DMS53 treated with DMSO at 0.1 percent for 48 hours (cell line): ENCODE measurements at regions not wholly inside any gene's neighbourhood (a gene's known extent, or its start where the extent isn't known, plus 50 kb on each side); places are given as distances from the start of the nearest gene placed in this dataset.

Experiments
- DNase-seq: peaks from one replicate; lab custom pipeline; 2025; ENCODE audit not compliant: unreplicated experiment; lab: John Stamatoyannopoulos, UW

DNA sequence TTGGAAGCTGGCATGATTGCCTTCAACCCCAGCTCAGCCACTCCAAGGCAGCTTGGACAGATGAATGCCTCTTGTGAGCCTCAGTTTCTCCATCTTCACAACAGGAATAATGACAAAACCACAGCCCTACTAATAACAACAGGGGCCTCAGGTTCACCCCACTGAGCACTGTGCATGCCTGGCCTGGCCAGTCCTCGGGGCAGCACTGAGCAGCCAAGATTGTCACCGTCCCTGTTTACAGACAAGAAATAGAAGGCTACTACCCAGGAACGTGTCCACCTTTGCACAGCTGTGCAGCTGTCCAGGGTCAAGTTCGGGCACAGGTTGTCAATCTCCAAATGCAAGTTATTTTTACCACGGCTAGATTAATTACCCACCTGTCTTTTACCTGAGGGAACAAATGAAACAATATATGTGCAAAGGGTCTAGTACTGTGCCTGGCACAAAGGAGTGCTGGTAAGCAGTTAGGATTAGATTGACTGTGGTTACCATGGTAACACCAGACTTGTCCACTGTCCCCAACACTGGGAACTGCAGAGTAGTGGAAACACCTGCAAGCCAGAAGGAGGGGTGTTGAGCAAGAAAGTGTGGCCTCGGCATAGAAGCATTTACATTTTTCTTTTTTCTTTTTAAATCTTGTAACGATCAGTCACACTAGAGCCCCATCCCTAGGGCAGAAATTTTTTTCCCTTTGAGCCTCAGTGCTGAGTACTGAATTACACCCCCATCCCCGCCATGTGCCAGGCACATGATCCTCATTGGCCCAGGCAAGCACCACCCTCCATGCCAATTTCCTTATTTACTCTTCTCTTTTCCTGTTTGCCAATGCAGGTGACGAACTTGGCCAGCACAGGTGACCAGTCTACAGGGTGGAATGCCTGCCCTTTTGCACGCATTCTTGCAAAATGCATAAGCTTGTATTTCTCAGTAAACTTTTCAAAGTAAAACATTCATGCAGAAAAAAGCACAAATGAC is 66.3 kb upstream of the SLC6A6 start:
- peak; percentile 37 for DNase-seq

DNA sequence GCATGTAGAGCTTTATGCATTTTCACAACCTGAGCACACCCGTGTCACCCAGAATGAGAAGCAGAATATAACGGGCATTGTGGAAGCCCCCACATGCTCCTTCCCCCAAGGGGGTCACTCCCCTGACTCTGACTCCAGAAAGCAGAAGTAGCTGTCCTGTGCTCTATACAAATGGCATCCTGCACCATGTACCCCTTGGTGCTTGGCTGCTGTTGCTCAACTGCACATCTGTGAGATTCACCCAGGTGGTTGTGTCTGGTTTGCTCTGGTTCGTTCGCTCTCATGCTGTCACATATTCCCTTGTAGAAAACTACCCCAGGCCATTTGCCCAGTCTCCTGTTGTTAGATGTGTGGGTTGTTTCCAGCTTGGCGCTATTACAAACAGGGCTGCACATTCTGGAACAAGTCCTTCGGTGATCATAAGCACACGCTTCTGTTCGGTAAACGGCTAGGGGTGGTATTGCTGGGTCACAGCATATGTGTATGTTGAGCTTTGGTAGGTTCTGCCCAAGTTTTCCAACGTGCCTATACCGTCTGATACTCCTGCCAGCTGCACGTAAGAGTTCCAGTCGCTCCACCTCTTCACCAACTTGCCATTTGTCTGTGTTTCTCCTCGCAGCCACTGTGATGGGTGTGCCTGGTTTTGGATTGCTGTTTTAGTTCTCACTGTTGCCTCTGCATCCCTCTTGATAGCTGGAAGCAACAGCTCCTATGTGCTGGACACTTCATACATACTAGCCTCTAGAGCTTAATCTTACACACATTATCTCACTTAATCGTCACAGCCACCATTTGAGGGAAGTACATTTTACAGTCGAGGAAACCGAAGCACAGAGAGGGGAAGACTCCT is 65.4 kb upstream of the SLC6A6 start:
- DNase-seq, result no peak

DNA sequence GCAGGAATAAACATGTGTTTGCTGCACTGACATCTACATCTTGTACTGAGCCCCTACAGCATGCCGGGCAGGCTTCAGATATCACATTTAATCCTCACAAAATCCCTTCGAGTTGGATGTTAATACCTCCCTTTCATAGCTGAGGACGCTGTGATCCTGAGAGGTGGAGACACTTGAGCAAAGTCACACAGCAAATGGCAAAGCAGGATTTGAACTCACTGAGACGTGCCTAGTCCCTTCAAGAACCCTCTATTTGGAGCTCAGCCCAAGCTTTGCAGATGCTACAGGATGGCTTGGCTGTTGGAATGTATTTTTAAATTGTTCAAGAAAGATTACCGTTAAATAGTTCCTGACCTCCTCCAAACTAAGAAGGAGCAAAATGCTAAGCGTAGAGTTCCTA is 64.6 kb upstream of the SLC6A6 start:
- DNase-seq, result no peak

DNA sequence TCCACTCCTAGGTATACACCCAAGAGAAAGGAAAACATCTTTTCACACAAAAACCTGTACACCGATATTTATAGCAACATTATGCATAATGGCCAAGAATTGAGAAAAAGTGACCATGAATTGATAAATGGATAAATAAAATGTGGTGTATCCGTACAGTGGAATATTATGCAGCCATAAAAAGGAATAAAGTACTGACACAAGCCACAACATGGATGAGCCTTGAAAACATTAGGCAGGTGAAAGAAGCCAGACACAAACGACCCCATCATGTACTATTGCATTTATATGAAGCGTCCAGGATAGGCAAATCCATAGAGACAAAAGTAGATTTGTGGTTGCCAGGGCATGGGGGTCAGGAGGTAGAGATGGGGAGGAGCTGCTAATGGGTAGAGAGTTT is 64.2 kb upstream of the SLC6A6 start:
- DNase-seq, result no peak

- no peak for DNase-seq
Observed at GRCh38 chr3:14338898-14339458, 63.4 kb upstream of the SLC6A6 start.

DNA sequence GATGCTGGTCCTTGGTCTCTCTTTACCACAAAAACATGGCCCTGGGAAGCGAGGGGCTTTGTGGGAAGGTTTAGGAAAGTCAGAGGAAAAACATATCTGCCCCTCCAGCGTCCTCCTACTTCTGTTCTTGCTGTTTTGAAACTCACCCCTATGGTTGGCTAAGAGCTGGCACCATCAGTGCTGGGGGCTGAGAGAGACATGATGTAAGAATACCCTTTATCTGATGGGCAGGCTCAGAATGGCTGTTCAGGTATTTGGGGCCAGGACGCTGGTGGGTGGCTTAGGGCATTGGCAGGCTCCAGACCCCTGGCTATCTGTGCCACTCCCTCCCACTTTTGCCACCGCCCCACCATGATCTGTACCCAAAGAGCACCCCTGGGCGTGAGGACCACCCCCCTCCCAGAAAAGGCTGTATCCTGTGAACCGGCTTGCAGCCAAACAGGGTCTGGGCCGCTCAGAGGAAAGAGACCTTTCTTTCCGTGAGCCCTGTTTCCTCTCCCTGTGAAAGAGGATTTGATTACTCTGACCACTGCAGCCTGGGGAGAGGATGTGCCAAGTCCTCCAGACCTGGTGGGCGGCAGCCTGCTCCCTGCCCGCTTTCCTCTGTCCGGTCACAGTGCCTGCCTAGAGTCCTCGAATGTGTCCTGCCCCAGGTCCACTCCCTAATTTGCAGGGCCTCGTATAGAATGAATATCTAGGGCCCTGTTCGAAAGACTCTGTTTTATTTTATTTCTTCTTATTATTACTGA is 61.3 kb upstream of the SLC6A6 start:
- no peak for DNase-seq

DNA sequence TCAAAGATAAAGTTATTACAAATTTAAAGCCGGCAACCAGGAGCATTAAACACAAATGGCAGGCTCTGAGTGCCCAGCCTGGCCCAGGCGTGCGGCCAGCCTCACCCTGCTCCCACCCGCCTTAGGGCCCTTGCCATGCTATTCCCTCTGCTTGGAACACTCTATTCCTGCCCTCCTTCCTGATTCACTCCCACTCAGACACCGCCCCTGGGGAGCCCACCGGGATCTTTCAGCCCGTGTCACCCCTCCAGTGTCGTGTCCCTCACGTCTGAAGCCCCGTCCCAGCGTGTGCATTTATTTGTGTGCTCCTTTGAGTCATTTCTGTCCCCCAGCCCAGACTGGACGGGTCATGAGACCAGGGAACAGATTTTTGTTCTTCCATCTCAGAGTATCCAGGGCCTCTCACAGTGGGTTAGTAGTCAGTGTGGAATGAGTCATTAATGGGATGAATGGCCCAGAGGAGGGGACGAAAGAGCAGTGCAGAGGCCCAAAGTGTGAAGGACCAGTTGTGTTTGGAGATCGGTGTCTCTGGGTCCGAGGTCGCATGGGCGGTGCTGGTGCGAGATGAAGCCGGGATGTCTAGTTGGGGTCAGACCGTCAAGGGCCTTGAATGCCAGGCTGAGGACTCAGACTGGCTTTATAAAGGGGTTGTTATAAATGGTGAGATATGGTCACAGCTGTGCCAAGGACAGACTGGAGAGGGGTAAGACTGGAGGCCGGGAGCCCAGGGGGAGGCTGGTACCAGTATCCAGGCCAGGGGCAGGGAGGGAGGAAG is 58.9 kb upstream of the SLC6A6 start:
- no peak for DNase-seq

- DNase-seq, result no peak
Observed at GRCh38 chr3:14344351-14344750, 58.1 kb upstream of the SLC6A6 start.

GRCh38 chr3:14345496-14346150 is 56.8 kb upstream of the SLC6A6 start:
- no peak for DNase-seq

GRCh38 chr3:14346191-14346590 is 56.2 kb upstream of the SLC6A6 start:
- DNase-seq, result no peak

DNA sequence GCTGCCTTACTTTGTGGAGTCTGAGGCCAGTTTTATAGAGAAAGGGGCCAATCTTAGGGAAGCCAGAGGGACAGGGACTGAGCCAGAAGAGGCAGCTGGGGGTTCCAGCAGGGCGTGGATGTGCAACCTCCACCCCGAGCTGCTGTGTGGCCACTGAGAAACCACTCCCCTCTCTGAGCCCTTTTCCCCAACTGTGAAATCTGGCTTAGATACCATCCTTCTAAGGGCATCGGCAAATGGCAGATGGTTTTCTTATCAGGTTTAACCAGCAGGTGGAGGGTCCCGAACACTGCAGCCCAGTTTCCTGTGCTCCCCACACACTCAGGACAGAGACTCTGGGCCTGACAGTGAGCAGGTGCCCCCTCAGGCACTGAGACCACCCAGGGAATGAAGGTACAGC is 55.8 kb upstream of the SLC6A6 start:
- no peak for DNase-seq

DNA sequence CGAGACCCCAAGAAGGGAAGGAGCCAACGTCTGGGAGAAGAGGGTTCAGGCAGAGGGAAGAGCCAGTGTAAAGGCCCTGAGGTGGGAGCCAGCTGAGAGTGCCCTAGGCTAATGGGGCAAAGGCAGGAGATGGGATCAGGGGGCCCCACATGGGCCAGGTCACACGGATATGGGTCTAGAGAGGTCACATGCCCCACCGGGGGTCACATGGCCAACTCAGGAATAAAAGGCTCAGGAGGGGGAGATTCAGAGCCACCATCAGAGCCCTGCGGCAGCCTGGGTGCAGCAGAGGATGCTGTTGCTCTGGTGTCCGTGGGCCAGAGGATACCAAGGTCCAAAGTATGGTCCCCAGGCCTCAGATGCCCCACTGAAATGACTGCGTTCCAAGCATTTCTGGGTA is 55.3 kb upstream of the SLC6A6 start:
- no peak for DNase-seq

GRCh38 chr3:14351617-14352001 is 50.8 kb upstream of the SLC6A6 start:
- DNase-seq, result no peak

GRCh38 chr3:14352002-14352627 is 50.3 kb upstream of the SLC6A6 start:
- DNase-seq, result no peak
